ENCODE measurements at regions not wholly inside any gene's neighbourhood (a gene's known extent, or its start where the extent isn't known, plus 50 kb on each side); places are given as distances from the start of the nearest gene placed in this dataset.
A peak's percentile ranks its signal among the peaks of the same experiment; 100 is the strongest.

DNA sequence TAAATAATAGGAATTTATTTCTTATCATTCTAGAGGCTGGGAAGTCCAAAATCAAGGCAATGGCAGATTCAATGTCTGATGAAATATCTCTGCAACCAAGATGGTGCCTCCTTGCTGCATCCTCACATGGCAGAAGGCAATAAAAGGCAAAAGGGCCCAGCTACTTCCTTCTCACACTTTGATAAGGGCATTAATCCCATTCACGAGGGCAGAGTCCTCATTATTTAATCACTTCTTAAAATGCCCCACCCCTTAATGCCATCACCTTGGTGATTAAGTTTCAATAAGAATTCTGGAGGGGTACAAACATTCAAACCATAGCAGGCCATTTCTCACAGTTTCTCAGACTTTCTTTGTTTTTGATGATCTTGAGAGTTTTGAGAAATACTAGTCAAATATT lies 145.8 kb upstream of the TSHZ2 start:
- no peak overlapping the region for H3K27ac Mint-ChIP-seq
- peaks cover 5% of the 10 kb centered on the region for H3K4me1 Mint-ChIP-seq
- DNase-seq, result no peak
- peaks cover 12% of the 10 kb centered on the region for H3K9me3 Mint-ChIP-seq
- no peaks in the 10 kb centered on the region for H3K27me3 Mint-ChIP-seq
- CTCF ChIA-PET, result no interaction called here
- POLR2A ChIA-PET, result no interaction called here
- no peaks in the 10 kb centered on the region for H3K36me3 Mint-ChIP-seq (ENCODE audit: low read depth)
- no peak overlapping the region for H3K4me3 Mint-ChIP-seq

DNA sequence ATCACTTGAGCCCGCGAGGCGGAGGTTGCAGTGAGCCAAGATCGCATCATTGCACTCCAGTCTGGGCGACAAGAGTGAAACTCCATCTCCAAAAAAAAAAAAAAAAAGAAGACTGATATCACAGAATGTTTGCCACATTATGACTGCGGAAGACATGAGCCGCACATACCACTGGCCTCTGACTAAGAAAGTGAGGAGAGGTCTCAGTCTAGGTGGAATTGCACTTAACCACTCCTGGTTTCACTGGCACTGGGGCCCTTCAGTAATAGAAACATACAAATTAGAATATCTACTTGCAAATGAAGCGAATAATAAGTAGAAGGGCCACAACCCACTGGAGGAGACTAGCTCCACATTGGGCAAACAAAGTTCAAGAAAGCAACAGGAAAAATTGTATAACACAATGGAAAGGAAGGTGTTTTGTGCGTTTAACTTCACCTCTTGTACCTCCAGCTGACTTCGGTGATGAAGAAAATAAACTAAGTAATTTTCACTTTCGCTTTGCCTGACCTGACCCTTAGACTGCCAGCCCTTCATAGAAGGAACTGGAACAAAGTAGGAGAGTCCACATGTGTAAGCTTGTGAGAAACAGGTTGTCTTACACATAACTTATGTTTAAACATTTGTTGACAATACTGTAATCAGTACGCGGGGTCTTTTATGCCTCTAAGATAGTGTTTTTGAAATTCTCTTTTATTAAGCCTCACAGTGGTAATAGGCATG lies 147.5 kb upstream of the TSHZ2 start:
- H3K27ac Mint-ChIP-seq, result peak overlapping the region; percentile 10
- peaks cover 5% of the 10 kb centered on the region for H3K4me1 Mint-ChIP-seq
- CTCF ChIA-PET, result no interaction called here
- POLR2A ChIA-PET, result no interaction called here
- H3K4me3 Mint-ChIP-seq, result no peak overlapping the region
- H3K27me3 Mint-ChIP-seq, result no peaks in the 10 kb centered on the region
- DNase-seq, result no peak
- peaks cover 7% of the 10 kb centered on the region for H3K9me3 Mint-ChIP-seq
- no peaks in the 10 kb centered on the region for H3K36me3 Mint-ChIP-seq (ENCODE audit: low read depth)

DNA sequence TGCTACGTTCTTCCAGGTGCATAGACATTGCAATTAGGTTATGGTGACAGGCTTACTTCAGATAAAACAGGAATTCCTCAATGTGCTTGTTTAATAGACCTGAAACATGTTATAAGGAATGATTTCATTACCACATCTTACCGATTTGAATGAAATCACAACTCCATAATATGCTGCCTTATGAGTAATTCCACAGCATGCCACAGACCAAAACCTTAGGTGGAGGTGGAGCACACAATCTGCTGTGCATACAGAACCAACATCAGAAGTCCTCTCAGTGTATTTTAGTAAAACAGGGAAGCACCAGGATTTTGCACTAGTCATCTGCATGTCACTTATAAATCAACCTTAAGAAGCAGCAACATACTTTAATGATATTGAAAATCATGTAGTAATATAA lies 148.9 kb upstream of the TSHZ2 start:
- POLR2A ChIA-PET, result no interaction called here

DNA sequence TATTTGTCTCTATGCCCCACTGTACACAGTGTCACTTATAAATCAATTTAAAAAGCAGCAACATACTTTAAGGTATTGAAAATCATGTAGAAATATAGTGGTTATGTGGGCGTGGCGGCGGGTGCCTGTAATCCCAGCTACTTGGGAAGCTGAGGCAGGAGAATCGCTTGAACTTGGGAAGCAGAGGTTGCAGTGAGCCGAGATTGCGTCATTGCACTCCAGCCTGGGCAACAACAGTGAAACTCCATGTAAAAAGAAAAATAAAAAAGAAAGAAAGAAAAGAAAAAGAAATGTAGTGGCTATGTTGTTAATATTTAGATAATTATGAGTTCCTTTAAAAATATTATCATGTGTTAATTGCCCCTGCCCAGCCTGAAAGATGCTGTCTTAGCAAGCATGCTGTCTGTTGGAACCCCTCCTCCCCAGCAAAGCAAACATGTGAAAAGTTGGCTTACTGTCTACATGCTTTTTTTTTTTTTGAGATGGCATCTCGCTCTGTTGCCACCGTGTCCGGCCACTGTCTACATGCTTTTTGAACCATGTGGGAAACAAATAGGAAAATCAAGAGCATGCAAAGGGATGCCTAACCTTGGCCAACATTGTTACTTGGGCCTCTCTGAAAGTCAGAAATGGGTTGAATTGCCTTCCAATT lies 151.4 kb upstream of the TSHZ2 start:
- Mint-ChIP-seq H3K4me1 (peaks cover 5% of the 10 kb centered on the region), H3K27ac (no peak overlapping the region), H3K27me3 (no peaks in the 10 kb centered on the region), H3K36me3 (ENCODE audit: low read depth) (no peaks in the 10 kb centered on the region), H3K4me3 (no peak overlapping the region), H3K9me3 (no peaks in the 10 kb centered on the region)
- ChIA-PET CTCF (no interaction called here), POLR2A (no interaction called here)
- no peak for DNase-seq

More for the DNA sequence above, 148.9 kb upstream of the TSHZ2 start:
- H3K36me3 Mint-ChIP-seq (ENCODE audit: low read depth), result no peaks in the 10 kb centered on the region
- no peak for DNase-seq
- H3K27ac Mint-ChIP-seq, result no peak overlapping the region
- CTCF ChIA-PET, result no interaction called here
- peaks cover 5% of the 10 kb centered on the region for H3K4me1 Mint-ChIP-seq
- no peaks in the 10 kb centered on the region for H3K27me3 Mint-ChIP-seq
- no peak overlapping the region for H3K4me3 Mint-ChIP-seq
- peaks cover 3% of the 10 kb centered on the region for H3K9me3 Mint-ChIP-seq

DNA sequence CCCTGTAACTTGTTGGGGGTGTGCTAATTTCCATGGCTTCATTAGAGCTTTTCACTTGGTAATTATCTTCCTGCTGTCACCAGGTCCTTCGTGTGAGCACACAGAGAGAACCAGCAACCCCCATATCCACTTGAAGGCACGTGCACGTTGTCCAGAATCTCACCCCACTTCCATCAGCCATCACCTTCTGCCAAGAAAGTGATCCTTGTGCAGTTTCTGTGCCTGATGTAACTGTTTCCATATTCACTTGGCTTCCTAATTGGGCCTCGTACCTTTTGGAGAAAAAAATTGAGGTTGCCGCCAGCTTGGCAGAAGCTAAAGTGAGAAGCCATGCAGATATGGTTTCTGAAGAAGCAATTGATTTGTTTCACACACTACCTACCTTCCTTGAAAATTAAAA lies 153.7 kb upstream of the TSHZ2 start:
- no peaks in the 10 kb centered on the region for H3K27me3 Mint-ChIP-seq
- no peak for DNase-seq

DNA sequence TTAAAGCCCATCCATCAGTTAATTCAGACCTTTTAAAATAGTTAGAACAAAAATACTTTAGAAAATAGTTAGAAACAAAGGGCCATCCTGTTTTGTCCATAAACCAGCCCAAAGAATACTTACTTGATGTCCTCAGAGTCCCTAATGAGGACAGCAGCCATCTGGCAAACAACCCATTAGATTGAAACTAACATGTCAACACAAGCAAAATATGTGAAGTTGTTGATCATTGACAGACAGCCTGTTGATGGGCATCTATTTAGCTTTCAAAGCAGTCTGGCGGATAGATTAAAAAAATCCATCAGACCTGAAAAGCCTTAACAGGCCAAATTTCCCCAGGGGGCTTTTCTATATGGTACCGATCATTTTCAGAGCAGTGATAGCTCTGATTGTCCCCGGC lies 154.2 kb upstream of the TSHZ2 start:
- no peaks in the 10 kb centered on the region for H3K4me1 Mint-ChIP-seq
- H3K4me3 Mint-ChIP-seq, result no peak overlapping the region

More for the DNA sequence above, 153.7 kb upstream of the TSHZ2 start:
- POLR2A ChIA-PET, result no interaction called here
- CTCF ChIA-PET, result interaction anchor here (0.6 kb wide), 1 partner anchor 836 kb away, joined by 6 read pairs; no protein-coding TSS in a partner anchor
- H3K4me3 Mint-ChIP-seq, result no peak overlapping the region
- no peaks in the 10 kb centered on the region for H3K4me1 Mint-ChIP-seq
- no peaks in the 10 kb centered on the region for H3K9me3 Mint-ChIP-seq
- no peaks in the 10 kb centered on the region for H3K36me3 Mint-ChIP-seq (ENCODE audit: low read depth)
- no peak overlapping the region for H3K27ac Mint-ChIP-seq

DNA sequence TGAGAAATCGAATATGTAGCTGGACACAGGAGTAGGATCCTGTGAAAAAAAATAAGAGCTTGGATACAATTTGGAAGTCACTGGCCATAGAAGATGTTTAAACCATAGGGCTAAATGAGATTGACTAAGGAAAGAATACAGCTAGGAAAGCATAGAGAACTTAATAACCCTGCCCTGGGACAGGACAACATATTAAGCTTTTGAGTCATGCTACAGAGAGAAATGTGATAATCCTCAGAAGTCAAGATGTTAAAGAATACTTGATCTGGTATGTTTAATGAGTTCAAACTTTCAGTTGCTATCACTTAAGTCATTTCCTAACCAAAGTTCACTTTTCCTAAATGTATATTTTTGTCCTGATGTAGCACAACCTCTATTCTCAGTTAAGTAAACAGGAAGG lies 154.6 kb upstream of the TSHZ2 start:
- Mint-ChIP-seq H3K36me3 (ENCODE audit: low read depth) (no peaks in the 10 kb centered on the region), H3K4me1 (no peaks in the 10 kb centered on the region), H3K4me3 (no peak overlapping the region), H3K27me3 (no peaks in the 10 kb centered on the region), H3K9me3 (no peaks in the 10 kb centered on the region), H3K27ac (no peak overlapping the region)
- CTCF ChIA-PET, result no interaction called here
- DNase-seq, result no peak
- POLR2A ChIA-PET, result interaction anchor here (0.6 kb wide), 1 partner anchor 537 kb away, joined by 6 read pairs; no protein-coding TSS in a partner anchor

More for the DNA sequence above, 154.2 kb upstream of the TSHZ2 start:
- H3K27me3 Mint-ChIP-seq, result no peaks in the 10 kb centered on the region
- no peaks in the 10 kb centered on the region for H3K36me3 Mint-ChIP-seq (ENCODE audit: low read depth)
- ChIA-PET POLR2A (interaction anchor here (0.6 kb wide), 1 partner anchor 537 kb away, joined by 6 read pairs; no protein-coding TSS in a partner anchor), CTCF (no interaction called here)
- no peak overlapping the region for H3K27ac Mint-ChIP-seq
- DNase-seq, result no peak
- H3K9me3 Mint-ChIP-seq, result no peaks in the 10 kb centered on the region

DNA sequence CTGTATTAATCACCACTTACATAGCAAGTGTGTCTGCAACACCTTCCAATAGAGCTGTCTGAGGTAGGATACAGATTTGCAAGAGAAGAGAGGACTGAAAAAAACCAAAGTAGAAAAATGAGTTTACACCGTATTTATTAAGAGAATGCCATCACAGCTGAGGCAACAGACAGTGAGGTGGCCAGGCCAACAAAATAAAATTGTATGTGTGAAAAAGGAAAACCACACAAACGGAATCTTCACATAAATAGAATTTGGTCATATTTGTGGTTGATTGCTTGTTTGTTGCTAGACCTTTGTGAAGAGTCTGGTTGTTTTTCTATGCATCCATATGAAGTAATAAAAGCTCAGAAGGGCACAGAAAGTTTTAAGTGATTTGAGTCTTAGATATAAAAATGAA lies 157.8 kb upstream of the TSHZ2 start:
- no peaks in the 10 kb centered on the region for H3K4me1 Mint-ChIP-seq
- POLR2A ChIA-PET, result no interaction called here
- H3K4me3 Mint-ChIP-seq, result no peak overlapping the region
- H3K27ac Mint-ChIP-seq, result no peak overlapping the region
- H3K36me3 Mint-ChIP-seq (ENCODE audit: low read depth), result no peaks in the 10 kb centered on the region
- peaks cover 8% of the 10 kb centered on the region for H3K27me3 Mint-ChIP-seq
- DNase-seq, result no peak
- no peaks in the 10 kb centered on the region for H3K9me3 Mint-ChIP-seq
- CTCF ChIA-PET, result no interaction called here

DNA sequence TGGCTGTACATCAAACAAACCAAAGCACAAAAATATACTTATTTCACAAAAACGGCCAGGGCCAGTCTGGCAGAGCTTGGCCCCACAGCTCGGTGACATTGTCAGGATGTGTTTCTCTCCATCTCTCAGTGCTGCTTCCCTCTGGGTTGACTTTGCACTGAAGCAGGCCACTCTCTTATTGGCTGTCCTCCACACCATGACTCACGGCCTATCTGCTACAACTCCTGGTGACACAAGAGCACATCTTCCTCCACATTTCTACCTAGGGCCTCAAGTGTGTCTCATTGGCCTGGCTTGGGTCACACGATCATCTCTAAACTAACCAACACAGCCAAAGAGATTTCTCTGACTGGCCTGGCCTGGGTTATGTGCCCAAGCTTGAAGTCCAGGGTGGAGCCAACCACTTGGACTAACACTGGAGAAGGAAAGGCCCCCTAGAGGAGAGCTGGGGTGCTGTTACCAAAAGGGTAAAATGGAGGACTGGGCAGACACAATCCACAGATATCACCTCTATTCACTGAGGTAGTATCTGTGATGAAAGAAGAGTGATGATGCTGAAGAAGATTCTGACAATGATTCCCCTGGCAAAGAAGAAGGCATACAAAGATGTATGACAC lies 159.8 kb upstream of the TSHZ2 start:
- Mint-ChIP-seq H3K4me1 (no peaks in the 10 kb centered on the region), H3K27ac (no peak overlapping the region), H3K4me3 (no peak overlapping the region), H3K36me3 (ENCODE audit: low read depth) (no peaks in the 10 kb centered on the region), H3K27me3 (peaks cover 8% of the 10 kb centered on the region), H3K9me3 (no peaks in the 10 kb centered on the region)
- ChIA-PET CTCF (no interaction called here), POLR2A (interaction anchor here (0.7 kb wide), 1 partner anchor 583 kb away, joined by 3 read pairs; no protein-coding TSS in a partner anchor)
- DNase-seq, result no peak

DNA sequence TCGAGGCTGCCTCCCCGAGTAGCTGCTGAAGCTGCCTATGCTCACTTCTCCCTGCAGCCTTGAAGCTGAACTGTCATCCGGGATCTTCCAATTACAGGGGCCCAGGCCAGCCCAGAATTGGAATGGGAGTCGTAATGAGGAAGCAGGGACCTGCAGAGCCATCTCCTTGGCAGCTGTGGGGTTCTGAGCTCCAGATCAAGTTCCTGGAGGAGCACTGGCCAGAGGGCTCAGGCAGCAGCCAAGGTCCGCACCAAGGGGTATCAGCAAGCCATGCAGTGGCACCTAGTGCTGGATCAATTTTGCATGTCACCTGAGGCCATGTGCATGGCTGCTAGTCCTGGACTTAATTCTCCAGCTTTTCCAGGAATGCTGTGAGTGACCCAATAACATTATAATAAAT lies 163.2 kb upstream of the TSHZ2 start:
- Mint-ChIP-seq H3K9me3 (no peaks in the 10 kb centered on the region), H3K27me3 (peaks cover 8% of the 10 kb centered on the region), H3K36me3 (ENCODE audit: low read depth) (no peaks in the 10 kb centered on the region), H3K4me3 (no peak overlapping the region), H3K27ac (no peak overlapping the region), H3K4me1 (no peaks in the 10 kb centered on the region)
- ChIA-PET CTCF (no interaction called here), POLR2A (no interaction called here)
- no peak for DNase-seq

DNA sequence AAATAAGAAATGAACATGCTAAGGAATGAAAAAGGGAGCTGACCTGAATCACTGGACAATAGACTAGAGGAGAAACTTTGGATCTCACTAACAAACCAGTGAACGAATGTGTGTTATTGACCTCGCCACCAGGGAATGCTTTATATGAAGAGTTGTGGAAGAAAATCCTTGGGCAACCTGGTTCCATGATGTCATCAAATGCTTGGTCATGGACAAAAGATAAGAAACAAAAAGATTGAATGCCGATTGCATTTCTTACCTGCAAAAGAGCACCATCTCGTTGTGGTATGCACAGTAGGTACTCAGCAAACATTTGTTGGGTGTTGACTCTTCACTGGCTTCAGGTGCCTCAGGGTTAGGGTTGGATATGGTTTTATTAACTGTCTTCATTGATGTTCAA lies 165.2 kb upstream of the TSHZ2 start:
- no peaks in the 10 kb centered on the region for H3K4me1 Mint-ChIP-seq
- CTCF ChIA-PET, result interaction anchor here (1.0 kb wide), 1 partner anchor 110 kb away, joined by 3 read pairs; no protein-coding TSS in a partner anchor
- H3K27me3 Mint-ChIP-seq, result peaks cover 8% of the 10 kb centered on the region
- H3K27ac Mint-ChIP-seq, result no peak overlapping the region
- H3K4me3 Mint-ChIP-seq, result no peak overlapping the region
- POLR2A ChIA-PET, result no interaction called here
- no peak for DNase-seq
- no peaks in the 10 kb centered on the region for H3K36me3 Mint-ChIP-seq (ENCODE audit: low read depth)
- H3K9me3 Mint-ChIP-seq, result no peaks in the 10 kb centered on the region

DNA sequence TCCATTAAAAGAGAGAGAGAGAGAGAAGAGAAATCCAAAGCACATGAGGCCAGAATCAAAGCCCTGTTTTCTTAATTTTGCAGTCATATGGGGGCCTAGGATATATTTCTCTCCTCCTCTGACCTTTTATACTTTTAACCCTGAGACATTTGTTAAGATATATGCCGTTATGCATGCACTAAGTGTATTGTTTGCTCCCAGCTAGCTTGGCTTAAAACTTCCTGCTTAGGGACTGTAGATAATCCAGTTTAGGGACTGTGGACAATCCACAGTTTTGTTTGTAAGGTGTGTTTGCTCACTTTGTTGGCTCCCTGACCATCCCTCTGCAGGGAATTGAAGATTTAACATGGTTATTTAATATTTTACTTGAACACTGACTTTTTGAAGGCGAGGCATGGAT lies 166.3 kb upstream of the TSHZ2 start:
- Mint-ChIP-seq H3K9me3 (no peaks in the 10 kb centered on the region), H3K27me3 (peaks cover 7% of the 10 kb centered on the region), H3K4me1 (no peaks in the 10 kb centered on the region), H3K4me3 (no peak overlapping the region), H3K36me3 (ENCODE audit: low read depth) (no peaks in the 10 kb centered on the region), H3K27ac (no peak overlapping the region)
- ChIA-PET POLR2A (no interaction called here), CTCF (interaction anchor here (1.0 kb wide), 1 partner anchor 109 kb away, joined by 3 read pairs; no protein-coding TSS in a partner anchor)
- DNase-seq, result no peak

DNA sequence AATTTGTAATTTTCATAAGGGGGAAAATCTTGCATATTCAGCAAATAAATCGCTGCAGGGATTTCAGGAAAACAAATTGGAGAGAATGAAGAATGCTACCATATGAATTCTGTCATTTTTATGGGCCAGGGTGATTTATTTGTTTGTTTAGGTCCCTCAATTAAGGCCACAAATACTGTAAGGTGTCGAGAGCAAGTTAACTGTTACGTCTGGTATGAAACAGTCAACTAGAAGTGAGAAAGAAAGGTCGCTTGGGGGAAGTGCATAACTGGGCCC lies 166.9 kb upstream of the TSHZ2 start:
- Mint-ChIP-seq H3K4me3 (no peak overlapping the region), H3K27me3 (peaks cover under 1% of the 10 kb centered on the region), H3K36me3 (ENCODE audit: low read depth) (no peaks in the 10 kb centered on the region), H3K9me3 (no peaks in the 10 kb centered on the region), H3K27ac (no peak overlapping the region), H3K4me1 (no peaks in the 10 kb centered on the region)
- no peak for DNase-seq
- CTCF ChIA-PET, result interaction anchor here (0.6 kb wide), 1 partner anchor 605 kb away, joined by 4 read pairs; no protein-coding TSS in a partner anchor
- POLR2A ChIA-PET, result no interaction called here
